ENCODE measurements at regions not wholly inside any gene's neighbourhood (a gene's known extent, or its start where the extent isn't known, plus 50 kb on each side); places are given as distances from the start of the nearest gene placed in this dataset.
"Not testable (repeated sequence)": the region's sequence is repeated elsewhere in the genome, so short reads cannot be mapped to it uniquely, and the experiment has no call there.

- no peak for DNase-seq (ENCODE audit: low spot score)
These were observed 50.4 kb upstream of the RNF32 start for GRCh38 chr7:156590212-156590611.

DNA sequence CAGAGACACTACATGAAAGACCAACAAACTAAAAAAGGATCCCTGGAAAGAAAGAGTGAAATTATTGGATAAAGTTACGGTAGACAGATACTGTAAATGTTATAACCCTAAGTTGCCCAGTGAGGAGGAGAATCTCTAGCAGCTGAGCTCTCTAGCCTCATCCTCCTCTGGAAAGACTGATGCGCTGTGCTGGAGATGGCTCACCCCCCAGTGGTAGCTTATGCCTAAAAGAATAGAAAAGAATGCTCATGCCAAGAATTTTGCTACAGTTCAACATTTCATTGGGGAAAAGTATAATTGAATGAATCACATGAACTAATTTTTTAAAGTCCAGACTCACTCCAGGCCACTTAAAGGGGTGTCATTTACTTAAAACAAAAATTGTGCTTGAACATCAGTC, 50.8 kb upstream of the RNF32 start:
- peak; percentile 46 for DNase-seq (ENCODE audit: low spot score)

GRCh38 chr7:156585926-156586325, 54.6 kb upstream of the RNF32 start:
- DNase-seq (ENCODE audit: low spot score), result no peak

DNA sequence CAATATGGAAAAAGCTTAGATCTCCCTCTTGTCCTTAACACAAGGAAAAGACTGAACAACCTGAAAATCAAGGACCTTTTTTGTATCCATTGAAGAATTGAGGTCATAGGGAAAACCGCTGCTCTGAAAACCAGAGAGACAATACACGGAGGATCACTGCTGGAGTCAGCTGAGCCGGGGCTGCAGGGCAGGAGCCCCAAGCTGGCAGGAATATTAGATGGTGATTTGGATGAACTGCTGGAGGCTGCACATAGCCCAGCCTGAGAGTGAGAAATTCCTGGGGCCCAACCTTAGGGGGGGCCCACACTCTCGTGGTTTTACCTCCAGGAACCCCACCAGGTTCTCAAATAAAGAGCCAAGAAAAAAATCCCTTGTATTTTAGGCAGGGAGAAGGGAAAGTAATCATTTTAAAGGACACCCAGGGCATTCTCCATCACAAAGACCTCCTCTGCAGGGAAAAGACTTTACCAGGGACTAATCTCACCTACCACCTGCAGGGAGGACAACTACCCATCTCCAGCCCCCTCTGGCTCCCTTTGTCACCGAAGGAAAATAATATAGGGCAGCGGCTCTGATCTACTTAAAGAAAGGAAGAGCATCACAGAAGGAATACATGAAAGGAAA, 55.4 kb upstream of the RNF32 start:
- DNase-seq (ENCODE audit: low spot score), result no peak

DNA sequence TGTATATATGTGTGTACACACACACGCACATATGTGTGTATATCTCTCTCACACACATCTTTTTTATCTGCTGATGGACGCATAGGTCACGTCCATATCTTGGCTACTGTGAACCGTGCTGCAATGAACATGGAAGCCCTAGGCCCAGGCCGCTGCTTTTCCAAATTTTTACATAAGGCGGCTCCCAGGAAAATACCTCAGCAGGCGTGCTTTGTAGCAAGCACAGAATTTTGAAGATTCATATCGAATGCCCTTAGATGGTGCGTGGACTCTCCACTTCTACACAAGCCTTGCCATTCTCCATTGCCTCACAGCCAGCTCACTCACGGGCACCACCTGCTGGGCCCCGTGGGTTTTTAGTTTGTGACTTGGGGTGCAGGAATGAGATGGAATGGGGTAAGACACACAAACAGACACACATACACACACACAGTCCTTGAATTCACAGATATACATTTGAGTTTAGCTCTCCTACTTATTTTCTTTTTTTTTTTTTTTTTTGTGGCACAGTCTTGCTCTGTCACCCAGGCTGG, 57.9 kb upstream of the RNF32 start:
- DNase-seq (ENCODE audit: low spot score), result no peak

DNA sequence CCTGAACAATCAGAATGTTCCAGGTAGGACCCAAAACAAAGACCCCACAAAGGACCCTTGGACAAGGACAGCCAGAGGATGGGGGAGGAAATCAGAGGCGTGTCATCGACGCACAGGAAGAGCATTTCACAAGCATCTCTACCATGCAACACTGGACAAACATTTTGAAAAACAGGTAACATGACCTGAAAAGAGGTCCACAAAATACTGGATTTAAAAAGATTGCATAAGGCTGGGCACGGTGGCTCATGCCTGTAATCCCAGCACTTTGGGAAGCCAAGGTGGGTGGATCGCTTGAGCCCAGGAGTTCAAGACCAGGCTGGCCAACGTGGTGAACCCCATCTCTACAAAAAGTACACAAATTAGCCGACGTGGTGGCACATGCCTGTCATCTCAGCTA, 60.5 kb upstream of the RNF32 start:
- no peak for DNase-seq (ENCODE audit: low spot score)

- peak; percentile 21 for DNase-seq (ENCODE audit: low spot score)
These were observed 61.0 kb upstream of the RNF32 start for GRCh38 chr7:156579566-156579965.

DNA sequence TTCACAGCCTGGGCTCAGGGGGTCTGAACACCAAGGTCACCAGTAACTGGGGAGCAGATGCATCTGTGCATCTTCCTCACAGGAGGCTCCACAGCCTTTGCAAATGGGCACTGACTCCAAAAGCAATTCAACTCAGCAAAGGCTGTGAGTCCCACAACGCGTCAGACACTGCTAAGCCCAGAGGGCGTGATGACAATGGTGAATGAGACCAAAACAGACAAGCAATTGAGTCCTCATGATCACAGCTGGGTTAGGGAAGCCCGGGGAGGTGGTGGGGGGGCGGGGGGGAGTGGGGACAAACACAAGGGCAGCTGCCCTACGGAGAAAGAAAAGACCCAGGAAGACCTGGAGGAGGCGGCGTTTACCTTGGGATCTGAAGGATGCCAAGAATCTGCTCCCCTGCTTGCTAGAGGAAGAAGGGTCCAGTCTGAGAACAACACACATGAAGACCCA, 61.6 kb upstream of the RNF32 start:
- DNase-seq (ENCODE audit: low spot score), result peak; percentile 97

GRCh38 chr7:156578578-156578940, 62.0 kb upstream of the RNF32 start:
- DNase-seq (ENCODE audit: low spot score), result no peak

GRCh38 chr7:156577645-156578577, 62.7 kb upstream of the RNF32 start:
- peak; percentile 94 for DNase-seq (ENCODE audit: low spot score)

GRCh38 chr7:156576216-156577058, 64.1 kb upstream of the RNF32 start:
- no peak for DNase-seq (ENCODE audit: low spot score)

DNA sequence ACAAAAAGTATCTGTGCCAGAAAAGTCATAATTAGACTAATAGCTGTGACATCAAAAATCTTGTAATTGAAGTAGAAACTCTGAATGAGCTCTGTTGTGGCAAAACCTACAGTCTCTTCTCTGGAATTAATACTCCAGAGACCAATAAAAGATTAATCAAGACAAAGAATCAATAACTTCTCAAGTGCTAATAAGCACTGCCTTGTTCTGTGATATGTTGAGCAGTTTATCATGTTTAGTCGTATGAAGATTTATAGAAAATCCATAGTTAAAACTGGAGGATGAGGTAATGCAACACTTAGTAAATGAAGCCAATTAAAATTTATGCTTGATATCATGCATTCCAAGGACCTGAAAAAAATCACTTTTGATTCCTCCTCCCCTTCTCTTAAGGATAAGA, 72.3 kb upstream of the RNF32 start:
- DNase-seq (ENCODE audit: low spot score), result no peak

DNA sequence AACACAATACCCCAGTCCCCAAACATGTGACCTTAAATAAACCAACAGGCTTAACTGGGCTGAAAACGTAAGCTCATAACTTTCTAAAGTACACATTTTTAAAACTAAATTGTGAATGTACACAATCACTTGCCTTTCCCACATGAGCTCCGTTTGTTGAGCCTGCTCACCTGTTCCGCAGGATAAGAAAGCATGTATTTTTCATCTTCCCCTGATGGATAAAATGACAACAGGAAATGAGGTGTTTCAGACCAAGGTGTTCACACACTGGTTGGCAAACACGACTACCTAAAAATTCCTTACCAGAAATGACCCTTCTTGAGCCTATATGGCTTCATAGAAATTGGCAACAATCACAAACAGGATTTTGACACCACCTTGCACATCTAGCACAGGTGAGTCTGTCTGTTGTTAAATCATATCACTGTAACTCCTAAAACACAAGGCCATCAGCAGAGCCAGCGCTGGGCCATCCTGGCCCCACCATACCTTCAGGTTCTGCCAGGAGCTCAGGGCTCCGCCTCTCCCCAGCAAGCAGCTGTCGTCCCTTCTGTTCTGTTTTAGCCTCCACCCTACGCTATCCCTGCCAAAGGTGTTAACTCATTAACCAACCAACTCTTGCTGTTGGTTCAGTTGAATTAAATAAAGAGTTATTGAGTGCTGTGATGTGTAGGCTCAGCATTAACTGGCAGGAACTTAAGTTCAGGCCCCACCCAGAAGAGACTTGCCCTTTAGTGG, 73.6 kb upstream of the RNF32 start:
- DNase-seq (ENCODE audit: low spot score), result no peak

DNA sequence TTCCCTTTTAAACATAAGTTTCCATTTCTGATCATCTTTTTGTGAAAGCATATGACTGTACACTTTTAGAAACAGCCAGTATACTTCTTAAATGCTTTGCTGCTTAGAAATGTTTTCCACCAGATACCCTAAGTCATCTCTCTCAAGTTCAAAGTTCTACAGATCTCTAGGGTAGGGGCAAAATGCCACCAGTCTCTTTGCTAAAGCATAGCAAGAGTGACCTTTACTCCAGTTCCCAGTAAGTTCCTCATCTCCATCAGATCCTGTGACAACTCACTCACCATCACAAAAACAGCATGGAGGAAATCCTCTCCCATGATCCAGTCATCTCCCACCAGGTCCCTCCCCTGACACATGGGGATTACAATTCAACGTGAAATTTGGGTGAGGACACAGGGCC, 75.6 kb upstream of the RNF32 start:
- DNase-seq (ENCODE audit: low spot score), result not testable (repeated sequence)

- no peak for DNase-seq (ENCODE audit: low spot score)
These were observed 79.9 kb upstream of the RNF32 start for GRCh38 chr7:156560696-156561095.

- no peak for DNase-seq (ENCODE audit: low spot score)
These were observed 80.5 kb upstream of the RNF32 start for GRCh38 chr7:156560075-156560474.

- DNase-seq (ENCODE audit: low spot score), result no peak
These were observed 81.6 kb upstream of the RNF32 start for GRCh38 chr7:156559001-156559400.

GRCh38 chr7:156558198-156558597, 82.4 kb upstream of the RNF32 start:
- DNase-seq (ENCODE audit: low spot score), result no peak

- no peak for DNase-seq (ENCODE audit: low spot score)
These were observed 84.5 kb upstream of the RNF32 start for GRCh38 chr7:156556083-156556482.

DNA sequence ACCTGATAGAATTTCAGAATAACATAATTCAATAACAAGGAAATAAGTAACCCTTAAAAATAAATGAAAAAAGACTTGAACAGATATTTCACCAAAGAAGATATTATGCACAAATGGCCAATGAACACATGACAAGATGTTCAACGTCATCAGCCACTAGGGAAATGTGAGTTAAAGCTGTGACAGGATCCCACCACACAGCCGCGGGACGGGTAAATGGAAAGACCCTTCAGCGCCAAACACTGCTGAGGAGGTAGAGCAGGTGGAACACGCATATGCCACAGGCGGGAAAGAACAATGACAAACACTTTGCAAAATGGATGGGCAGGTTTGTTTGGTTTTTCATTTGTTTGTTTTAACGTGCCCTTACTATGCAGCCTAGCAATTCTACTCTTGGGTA, 86.1 kb upstream of the RNF32 start:
- no peak for DNase-seq (ENCODE audit: low spot score)

DNA sequence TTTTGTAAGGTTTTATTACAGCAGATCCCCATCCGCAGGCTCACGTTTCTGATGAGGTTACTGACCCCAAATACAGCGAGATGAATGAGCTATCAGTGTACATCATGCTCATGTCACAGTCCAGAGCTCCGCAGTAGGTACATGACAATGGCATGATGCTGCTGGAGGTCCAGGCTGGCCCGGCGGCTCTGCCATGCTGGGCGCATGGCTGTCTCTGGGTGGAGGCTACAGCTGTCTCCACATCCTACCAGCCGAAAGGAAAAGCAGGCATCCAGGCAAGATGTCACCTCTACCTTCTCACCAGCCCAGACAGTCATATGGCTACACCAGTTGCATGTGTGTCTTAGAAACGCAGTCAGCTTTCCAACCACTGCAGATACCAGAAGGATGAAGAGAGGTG, 90.9 kb upstream of the RNF32 start:
- DNase-seq (ENCODE audit: low spot score), result no peak

Data from pons (tissue), 1 donor.